ENCODE measurements at regions not wholly inside any gene's neighbourhood (a gene's known extent, or its start where the extent isn't known, plus 50 kb on each side); places are given as distances from the start of the nearest gene placed in this dataset.

GRCh38 chr4:89506866-89507491, 199.4 kb upstream of the GPRIN3 start:
- no peaks in the 10 kb centered on the region for H3K36me3 ChIP-seq
- H3K4me3 ChIP-seq, result no peak overlapping the region
- no peak for TF ChIP-seq CTCF (IDR thresholded peaks at IDR 0.05; ENCODE audit: borderline replicate concordance)
- no peaks in the 10 kb centered on the region for H3K9me3 ChIP-seq (replicated peaks)
- H3K4me1 ChIP-seq, result no peaks in the 10 kb centered on the region
- intact Hi-C loops (cut with micrococcal nuclease), result no loop called here
- H3K27ac ChIP-seq (replicated peaks), result no peak overlapping the region
- H3K27me3 ChIP-seq (ENCODE audit: low read depth), result no peaks in the 10 kb centered on the region
- DNase-seq, result no peak

GRCh38 chr4:89502581-89502980, 195.0 kb upstream of the GPRIN3 start:
- no peak for TF ChIP-seq CTCF (IDR thresholded peaks at IDR 0.05; ENCODE audit: borderline replicate concordance)
- Histone ChIP-seq H3K36me3 (no peaks in the 10 kb centered on the region), H3K27ac (replicated peaks) (no peak overlapping the region), H3K4me3 (no peak overlapping the region), H3K27me3 (ENCODE audit: low read depth) (no peaks in the 10 kb centered on the region), H3K4me1 (no peaks in the 10 kb centered on the region), H3K9me3 (replicated peaks) (no peaks in the 10 kb centered on the region)
- DNase-seq, result no peak
- intact Hi-C loops (cut with micrococcal nuclease), result no loop called here

GRCh38 chr4:89497517-89498308, 190.1 kb upstream of the GPRIN3 start:
- DNase-seq, result no peak
- H3K27me3 ChIP-seq (ENCODE audit: low read depth), result no peaks in the 10 kb centered on the region
- no peaks in the 10 kb centered on the region for H3K36me3 ChIP-seq
- H3K4me3 ChIP-seq, result no peak overlapping the region
- intact Hi-C loops (cut with micrococcal nuclease), result no loop called here
- TF ChIP-seq CTCF (IDR thresholded peaks at IDR 0.05; ENCODE audit: borderline replicate concordance), result no peak
- H3K9me3 ChIP-seq (replicated peaks), result no peaks in the 10 kb centered on the region
- no peaks in the 10 kb centered on the region for H3K4me1 ChIP-seq
- H3K27ac ChIP-seq (replicated peaks), result no peak overlapping the region

GRCh38 chr4:89496851-89497250, 189.3 kb upstream of the GPRIN3 start:
- Histone ChIP-seq H3K4me1 (no peaks in the 10 kb centered on the region), H3K27ac (replicated peaks) (no peak overlapping the region), H3K27me3 (ENCODE audit: low read depth) (no peaks in the 10 kb centered on the region), H3K36me3 (no peaks in the 10 kb centered on the region), H3K9me3 (replicated peaks) (no peaks in the 10 kb centered on the region), H3K4me3 (no peak overlapping the region)
- no peak for DNase-seq
- no peak for TF ChIP-seq CTCF (IDR thresholded peaks at IDR 0.05; ENCODE audit: borderline replicate concordance)
- intact Hi-C loops (cut with micrococcal nuclease), result no loop called here

GRCh38 chr4:89493367-89493766, 185.8 kb upstream of the GPRIN3 start:
- no peak overlapping the region for H3K4me3 ChIP-seq
- H3K4me1 ChIP-seq, result no peaks in the 10 kb centered on the region
- no peak for DNase-seq
- no peaks in the 10 kb centered on the region for H3K36me3 ChIP-seq
- H3K27ac ChIP-seq (replicated peaks), result no peak overlapping the region
- TF ChIP-seq CTCF (IDR thresholded peaks at IDR 0.05; ENCODE audit: borderline replicate concordance), result no peak
- no peaks in the 10 kb centered on the region for H3K9me3 ChIP-seq (replicated peaks)
- H3K27me3 ChIP-seq (ENCODE audit: low read depth), result no peaks in the 10 kb centered on the region
- intact Hi-C loops (cut with micrococcal nuclease), result no loop called here

Data from left ventricle myocardium inferior (tissue), 1 donor.